SU-DHL-6 (cell line): ENCODE measurements at regions not wholly inside any gene's neighbourhood (a gene's known extent, or its start where the extent isn't known, plus 50 kb on each side); places are given as distances from the start of the nearest gene placed in this dataset.

ENCODE experiments used
- H2AFZ ChIP-seq: fragments of 200-600 bp; sonication (generic); 2 replicates; pipeline ENCODE4 v1.6.1; 2014; ENCODE audit warnings: low read depth, mild to moderate bottlenecking, moderate library complexity, mixed read lengths, antibody characterized with exemption, low read length; ENCODE audit not compliant: severe bottlenecking
- H3F3A ChIP-seq: fragments of 200-600 bp; shearing (Covaris generic); 2 replicates; pipeline ENCODE4 v1.6.0; 2016; ENCODE audit warnings: antibody characterized with exemption, mild to moderate bottlenecking; ENCODE audit not compliant: insufficient read depth
- H3K27ac ChIP-seq: fragments of 200-600 bp; sonication (generic); 2 replicates; pipeline ENCODE4 v1.5.1; 2016; ENCODE audit warnings: low read depth, mild to moderate bottlenecking, low read length, moderate library complexity, mixed read lengths
- H3K27me3 ChIP-seq: fragments of 200-600 bp; sonication (generic), shearing (Covaris generic); 2 replicates; pipeline ENCODE4 v1.6.0; 2014; ENCODE audit warnings: mild to moderate bottlenecking, low read length
- H3K36me3 ChIP-seq: fragments of 200-600 bp; sonication (generic); 2 replicates; pipeline ENCODE4 v1.6.1; 2014; ENCODE audit warnings: mild to moderate bottlenecking, low read length, mixed read lengths
- H3K4me2 ChIP-seq: fragments of 300-600, 200-600 bp; shearing (Covaris generic), sonication (generic); 2 replicates; pipeline ENCODE4 v1.6.0; 2014; ENCODE audit warnings: low read length, low read depth, mild to moderate bottlenecking; ENCODE audit not compliant: poor library complexity, severe bottlenecking
- H3K4me3 ChIP-seq: fragments of 200-600 bp; sonication (generic); 2 replicates; pipeline ENCODE4 v1.5.1; 2014; ENCODE audit warnings: antibody characterized with exemption, low read length, mild to moderate bottlenecking, mixed read lengths; ENCODE audit not compliant: insufficient read depth, poor library complexity, severe bottlenecking
- H3K79me2 ChIP-seq: fragments of 200-600 bp; sonication (generic); 2 replicates; pipeline ENCODE4 v1.6.1; 2014; ENCODE audit warnings: mild to moderate bottlenecking, low read length, moderate library complexity; ENCODE audit not compliant: insufficient read depth
- H3K9ac ChIP-seq: fragments of 200-600 bp; sonication (generic); 2 replicates; pipeline ENCODE4 v1.7.0; 2014; ENCODE audit warnings: mild to moderate bottlenecking, low read length
- H3K9me2 ChIP-seq: fragments of 200-600 bp; sonication (generic); replicated peaks from 2 replicates; pipeline ENCODE4 v1.6.1; 2014; ENCODE audit warnings: low read length; ENCODE audit not compliant: insufficient read depth
- H3K9me3 ChIP-seq: fragments of 200-600 bp; sonication (generic); 2 replicates; pipeline ENCODE4 v1.6.1; 2014; ENCODE audit warnings: low read length, mixed read lengths; ENCODE audit not compliant: insufficient read depth
- H4K20me1 ChIP-seq: fragments of 200-600 bp; sonication (generic); 2 replicates; pipeline ENCODE4 v1.6.1; 2014; ENCODE audit warnings: low read depth, mild to moderate bottlenecking, antibody characterized with exemption, low read length, moderate library complexity, mixed read lengths
- EZH2phosphoT487 ChIP-seq: fragments of 200-600 bp; sonication (generic), shearing (Covaris generic); conservative IDR thresholded peaks from 2 replicates; pipeline ENCODE4 v1.6.1; 2018; ENCODE audit warnings: mild to moderate bottlenecking, antibody characterized with exemption, low read length, moderate library complexity, mixed read lengths
- TF ChIP-seq, protein P1 (sequence below): fragments of 200-600 bp; sonication (generic); IDR thresholded peaks from one replicate; pipeline ENCODE4 v1.5.1; 2017; ENCODE audit warnings: antibody characterized with exemption, mild to moderate bottlenecking, low read length, moderate library complexity; ENCODE audit not compliant: insufficient read depth, poor library complexity, severe bottlenecking

DNA sequence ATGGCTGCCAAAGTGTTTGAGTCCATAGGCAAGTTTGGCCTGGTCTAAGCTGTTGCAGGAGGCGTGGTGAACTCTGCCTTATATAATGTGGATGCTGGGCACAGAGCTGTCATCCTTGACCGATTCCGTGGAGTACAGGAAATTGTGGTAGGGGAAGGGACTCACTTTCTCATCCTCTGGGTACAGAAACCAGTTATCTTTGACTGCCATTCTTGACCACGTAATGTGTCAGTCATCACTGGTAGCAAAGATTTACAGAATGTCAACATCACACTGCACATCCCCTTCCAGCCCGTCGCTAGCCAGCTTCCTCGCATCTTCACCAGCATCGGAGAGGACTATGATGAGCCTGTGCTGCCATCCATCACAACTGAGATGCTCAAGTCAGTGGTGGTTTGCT, 215.8 kb upstream of the JUN start:
- Histone ChIP-seq H3K9me3 (no peaks in the 10 kb centered on the region), H3K27ac (no peak overlapping the region), H3K79me2 (no peaks in the 10 kb centered on the region), H3F3A (no peaks in the 10 kb centered on the region), H2AFZ (no peak overlapping the region), H3K9ac (no peak overlapping the region), H3K9me2 (no peaks in the 10 kb centered on the region), H4K20me1 (no peaks in the 10 kb centered on the region), H3K4me2 (no peak overlapping the region), H3K27me3 (no peaks in the 10 kb centered on the region), H3K4me3 (no peak overlapping the region), H3K36me3 (no peaks in the 10 kb centered on the region)
- TF ChIP-seq, protein P1, sequence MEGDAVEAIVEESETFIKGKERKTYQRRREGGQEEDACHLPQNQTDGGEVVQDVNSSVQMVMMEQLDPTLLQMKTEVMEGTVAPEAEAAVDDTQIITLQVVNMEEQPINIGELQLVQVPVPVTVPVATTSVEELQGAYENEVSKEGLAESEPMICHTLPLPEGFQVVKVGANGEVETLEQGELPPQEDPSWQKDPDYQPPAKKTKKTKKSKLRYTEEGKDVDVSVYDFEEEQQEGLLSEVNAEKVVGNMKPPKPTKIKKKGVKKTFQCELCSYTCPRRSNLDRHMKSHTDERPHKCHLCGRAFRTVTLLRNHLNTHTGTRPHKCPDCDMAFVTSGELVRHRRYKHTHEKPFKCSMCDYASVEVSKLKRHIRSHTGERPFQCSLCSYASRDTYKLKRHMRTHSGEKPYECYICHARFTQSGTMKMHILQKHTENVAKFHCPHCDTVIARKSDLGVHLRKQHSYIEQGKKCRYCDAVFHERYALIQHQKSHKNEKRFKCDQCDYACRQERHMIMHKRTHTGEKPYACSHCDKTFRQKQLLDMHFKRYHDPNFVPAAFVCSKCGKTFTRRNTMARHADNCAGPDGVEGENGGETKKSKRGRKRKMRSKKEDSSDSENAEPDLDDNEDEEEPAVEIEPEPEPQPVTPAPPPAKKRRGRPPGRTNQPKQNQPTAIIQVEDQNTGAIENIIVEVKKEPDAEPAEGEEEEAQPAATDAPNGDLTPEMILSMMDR = no peak
- TF ChIP-seq EZH2phosphoT487 = no peak

DNA sequence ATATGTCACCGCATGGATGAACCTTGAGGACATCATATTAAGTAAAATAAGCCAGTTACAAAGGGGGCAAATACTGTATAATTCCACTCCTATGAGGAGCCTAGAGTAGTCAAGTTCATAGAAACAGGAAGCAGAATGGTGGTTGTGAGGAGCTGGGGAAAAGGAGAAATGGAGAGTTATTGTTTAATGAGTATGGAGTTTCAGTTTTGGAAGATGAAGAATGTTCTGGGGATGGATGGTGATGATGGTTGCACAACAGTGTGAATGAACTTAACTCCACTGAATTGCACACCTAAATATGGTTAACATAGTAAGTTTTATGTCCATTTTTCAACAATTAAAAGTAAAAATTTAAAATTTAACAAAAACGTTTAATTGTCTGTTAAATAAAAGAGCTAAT, 220.9 kb upstream of the JUN start:
- H3K4me3 ChIP-seq = no peak overlapping the region
- no peaks in the 10 kb centered on the region for H3K79me2 ChIP-seq
- H2AFZ ChIP-seq = no peak overlapping the region
- H3F3A ChIP-seq = no peaks in the 10 kb centered on the region
- H3K36me3 ChIP-seq = no peaks in the 10 kb centered on the region
- H3K9me2 ChIP-seq = no peaks in the 10 kb centered on the region
- TF ChIP-seq, protein P1 = no peak
- TF ChIP-seq EZH2phosphoT487 = no peak
- no peaks in the 10 kb centered on the region for H3K27me3 ChIP-seq
- H3K27ac ChIP-seq = no peak overlapping the region
- H3K4me2 ChIP-seq = no peak overlapping the region
- no peaks in the 10 kb centered on the region for H3K9me3 ChIP-seq
- H3K9ac ChIP-seq = no peak overlapping the region
- H4K20me1 ChIP-seq = no peaks in the 10 kb centered on the region

DNA sequence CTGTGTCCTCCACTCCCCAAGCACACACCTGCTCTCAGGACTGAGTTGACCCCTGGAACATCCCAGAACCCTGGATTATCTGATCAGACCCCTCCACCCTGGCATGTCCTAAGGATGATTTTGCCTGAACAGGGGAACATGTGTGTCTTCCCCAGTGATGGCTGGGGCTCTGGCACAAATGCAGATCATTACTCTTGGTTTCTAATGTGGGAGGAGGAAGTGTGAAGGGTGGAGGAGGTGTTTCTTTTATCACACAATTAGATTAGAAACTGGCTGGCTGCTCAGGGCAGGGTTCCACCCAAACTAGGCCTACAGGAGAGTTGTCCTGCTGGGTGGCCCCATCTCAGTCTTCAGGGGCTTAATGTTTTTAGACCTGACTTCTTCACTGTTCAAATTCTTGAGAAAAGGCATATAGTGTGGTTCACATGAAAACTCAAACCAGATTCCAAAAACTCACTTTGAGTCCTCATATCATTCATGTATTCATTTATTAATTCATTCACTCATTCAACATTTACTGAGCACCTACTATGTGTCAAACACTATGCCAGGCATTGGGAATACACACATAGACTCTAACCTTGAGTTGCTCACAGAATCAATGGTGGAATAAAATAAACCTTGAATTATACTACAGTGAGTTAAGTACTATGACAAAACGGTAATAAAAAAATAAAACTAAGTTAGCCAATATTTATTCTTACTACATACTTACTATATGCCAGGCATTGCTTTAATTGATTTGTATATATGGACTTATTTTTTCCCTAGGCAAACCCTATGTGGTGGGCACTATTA, 221.8 kb upstream of the JUN start:
- Histone ChIP-seq H3K79me2 (no peaks in the 10 kb centered on the region), H3K9ac (no peak overlapping the region), H3F3A (no peaks in the 10 kb centered on the region), H3K36me3 (no peaks in the 10 kb centered on the region), H4K20me1 (no peaks in the 10 kb centered on the region), H3K9me2 (no peaks in the 10 kb centered on the region), H3K9me3 (no peaks in the 10 kb centered on the region), H3K4me3 (no peak overlapping the region), H2AFZ (no peak overlapping the region), H3K27me3 (no peaks in the 10 kb centered on the region), H3K27ac (no peak overlapping the region), H3K4me2 (no peak overlapping the region)
- no peak for TF ChIP-seq EZH2phosphoT487
- TF ChIP-seq, protein P1 = no peak
